ENCODE measurements at regions not wholly inside any gene's neighbourhood (a gene's known extent, or its start where the extent isn't known, plus 50 kb on each side); places are given as distances from the start of the nearest gene placed in this dataset.

DNA sequence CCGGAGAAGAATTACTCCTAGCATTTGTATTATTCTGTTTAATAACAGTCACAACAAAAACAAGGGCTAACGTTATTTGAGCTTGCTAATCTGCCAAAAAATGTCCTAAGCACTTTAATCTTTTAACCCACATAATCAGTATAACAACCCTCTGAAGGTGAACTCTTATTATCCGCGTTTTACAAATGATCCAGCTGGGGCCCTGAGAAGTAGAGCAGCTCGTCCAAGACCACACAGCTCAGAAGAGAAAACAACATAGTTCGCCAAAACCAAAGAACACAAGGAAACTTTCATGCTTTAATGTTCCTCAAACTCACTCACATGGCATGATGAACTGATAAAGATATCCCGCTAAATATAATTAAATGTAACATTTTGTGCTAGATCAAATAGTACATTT is 159.7 kb upstream of the ZNF236 start:
- Histone ChIP-seq H3K4me3 (replicated peaks in 1 of 3) (no peak overlapping the region), H3K27ac (no peak overlapping the region), H3K27me3 (no peaks in the 10 kb centered on the region), H3K36me3 (no peaks in the 10 kb centered on the region), H3K4me1 (no peaks in the 10 kb centered on the region), H3K9me3 (no peaks in the 10 kb centered on the region)
- DNase-seq: no peak
- intact Hi-C loops (cut with DNase I): no loop called here
- no peak for TF ChIP-seq POLR2A (IDR thresholded peaks at IDR 0.05)
- TF ChIP-seq, protein P1, sequence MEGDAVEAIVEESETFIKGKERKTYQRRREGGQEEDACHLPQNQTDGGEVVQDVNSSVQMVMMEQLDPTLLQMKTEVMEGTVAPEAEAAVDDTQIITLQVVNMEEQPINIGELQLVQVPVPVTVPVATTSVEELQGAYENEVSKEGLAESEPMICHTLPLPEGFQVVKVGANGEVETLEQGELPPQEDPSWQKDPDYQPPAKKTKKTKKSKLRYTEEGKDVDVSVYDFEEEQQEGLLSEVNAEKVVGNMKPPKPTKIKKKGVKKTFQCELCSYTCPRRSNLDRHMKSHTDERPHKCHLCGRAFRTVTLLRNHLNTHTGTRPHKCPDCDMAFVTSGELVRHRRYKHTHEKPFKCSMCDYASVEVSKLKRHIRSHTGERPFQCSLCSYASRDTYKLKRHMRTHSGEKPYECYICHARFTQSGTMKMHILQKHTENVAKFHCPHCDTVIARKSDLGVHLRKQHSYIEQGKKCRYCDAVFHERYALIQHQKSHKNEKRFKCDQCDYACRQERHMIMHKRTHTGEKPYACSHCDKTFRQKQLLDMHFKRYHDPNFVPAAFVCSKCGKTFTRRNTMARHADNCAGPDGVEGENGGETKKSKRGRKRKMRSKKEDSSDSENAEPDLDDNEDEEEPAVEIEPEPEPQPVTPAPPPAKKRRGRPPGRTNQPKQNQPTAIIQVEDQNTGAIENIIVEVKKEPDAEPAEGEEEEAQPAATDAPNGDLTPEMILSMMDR (IDR thresholded peaks at IDR 0.05): no peak
- WGBS, 2 donors: 59 to 64% methylated on average over 7 of the region's 7 CpGs

DNA sequence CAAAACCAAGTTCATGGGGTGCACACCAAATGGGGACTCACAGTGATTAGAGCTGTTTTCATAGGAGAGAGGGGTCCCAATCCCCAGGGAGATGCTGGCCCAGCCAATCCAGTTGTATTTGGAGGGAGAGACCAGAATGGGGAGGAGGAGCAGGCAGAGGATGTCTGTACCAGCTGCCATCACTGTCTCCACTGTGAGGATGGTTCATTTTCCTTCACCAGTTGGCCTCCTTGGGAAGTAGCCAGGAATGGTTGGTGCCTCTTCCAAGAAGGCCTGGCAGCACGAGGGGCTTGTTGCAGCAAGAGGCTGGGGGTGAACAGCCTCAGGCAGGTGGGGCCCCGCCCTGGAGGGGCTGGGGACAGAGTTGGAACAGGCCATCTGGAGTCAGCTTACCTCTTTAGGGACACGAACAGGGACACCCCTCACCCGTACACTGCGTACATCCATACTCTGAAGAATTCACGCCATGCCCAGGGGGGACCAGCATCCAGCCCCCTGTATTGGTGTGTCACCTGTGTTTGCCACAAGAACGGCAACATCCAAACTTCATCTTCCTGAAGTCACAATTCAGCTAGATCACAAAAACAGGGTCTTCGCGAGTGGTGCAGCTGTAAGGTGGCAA is 161.7 kb upstream of the ZNF236 start:
- intact Hi-C loops (cut with DNase I): no loop called here
- WGBS, 2 donors: 80 to 86% methylated on average over 7 to 8 of the region's 9 CpGs

DNA sequence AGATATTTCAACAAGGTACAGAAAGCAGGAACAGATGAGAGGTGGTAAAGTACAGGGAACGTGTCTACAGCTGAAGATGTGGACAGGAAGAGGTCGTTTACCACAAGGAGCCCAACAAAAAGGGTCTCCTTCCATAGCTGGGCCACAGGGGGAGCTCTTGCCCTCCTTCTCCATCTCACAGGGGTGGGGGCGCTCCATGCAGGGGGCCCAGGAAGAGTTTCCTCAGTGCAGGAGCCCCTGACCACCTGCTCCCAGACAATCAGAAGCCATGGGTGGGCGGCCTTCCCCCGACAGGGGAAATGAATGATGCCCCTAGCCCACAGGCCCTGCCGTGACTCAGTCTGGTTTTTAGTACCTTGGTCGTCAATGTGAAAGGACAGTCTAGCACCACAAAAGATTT is 163.6 kb upstream of the ZNF516 start:
- TF ChIP-seq, protein P1 (IDR thresholded peaks at IDR 0.05): peak in 1 of 6 experiments; percentile 17
- TF ChIP-seq POLR2A (IDR thresholded peaks at IDR 0.05): no peak
- Histone ChIP-seq H3K27me3 (no peaks in the 10 kb centered on the region), H3K9me3 (no peaks in the 10 kb centered on the region), H3K36me3 (no peaks in the 10 kb centered on the region), H3K27ac (no peak overlapping the region), H3K4me3 (replicated peaks in 1 of 3) (no peak overlapping the region), H3K4me1 (no peaks in the 10 kb centered on the region)
- DNase-seq: no peak
- WGBS, 2 donors: 49 to 62% methylated on average over 7 of the region's 7 CpGs
- intact Hi-C loops (cut with DNase I): no loop called here

More for the DNA sequence above, 161.7 kb upstream of the ZNF236 start:
- H3K4me1 ChIP-seq: no peaks in the 10 kb centered on the region
- DNase-seq: no peak
- no peak overlapping the region for H3K27ac ChIP-seq
- H3K36me3 ChIP-seq: no peaks in the 10 kb centered on the region
- no peak overlapping the region for H3K4me3 ChIP-seq (replicated peaks in 1 of 3)
- H3K27me3 ChIP-seq: no peaks in the 10 kb centered on the region
- no peak for TF ChIP-seq POLR2A (IDR thresholded peaks at IDR 0.05)
- TF ChIP-seq, protein P1 (IDR thresholded peaks at IDR 0.05): no peak
- no peaks in the 10 kb centered on the region for H3K9me3 ChIP-seq

DNA sequence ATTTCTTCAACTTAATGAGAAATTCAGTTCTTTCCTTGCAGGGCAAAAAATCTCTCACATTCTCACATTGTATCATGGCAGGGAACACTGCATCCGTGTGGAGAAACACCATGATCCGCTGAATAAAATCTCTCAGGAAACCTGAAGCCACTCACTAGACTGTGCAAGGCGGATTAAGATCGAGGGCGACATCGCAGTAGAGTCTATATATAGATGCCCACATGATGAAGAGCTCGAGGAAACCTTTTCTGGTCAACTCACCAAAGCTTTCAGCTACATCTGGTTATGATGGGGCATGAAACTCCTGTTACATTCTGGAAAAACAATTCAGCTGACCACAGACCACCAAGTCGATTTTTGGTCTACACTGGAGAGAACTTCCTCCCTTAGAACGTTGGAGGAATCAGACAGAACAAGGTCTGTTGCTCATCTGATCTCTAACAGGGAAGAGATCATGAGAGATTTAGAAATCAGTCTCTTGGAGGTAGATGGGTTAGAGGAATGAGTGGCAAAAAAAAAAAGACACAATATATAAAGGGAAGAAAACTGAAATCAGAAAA is 162.9 kb upstream of the ZNF516 start:
- Histone ChIP-seq H3K4me1 (no peaks in the 10 kb centered on the region), H3K4me3 (replicated peaks in 1 of 3) (no peak overlapping the region), H3K36me3 (no peaks in the 10 kb centered on the region), H3K27me3 (no peaks in the 10 kb centered on the region), H3K27ac (no peak overlapping the region), H3K9me3 (no peaks in the 10 kb centered on the region)
- no peak for DNase-seq
- TF ChIP-seq, protein P1 (IDR thresholded peaks at IDR 0.05): no peak
- no peak for TF ChIP-seq POLR2A (IDR thresholded peaks at IDR 0.05)
- WGBS, 2 donors: 77 to 78% methylated on average over 9 of the region's 9 CpGs
- intact Hi-C loops (cut with DNase I): no loop called here

DNA sequence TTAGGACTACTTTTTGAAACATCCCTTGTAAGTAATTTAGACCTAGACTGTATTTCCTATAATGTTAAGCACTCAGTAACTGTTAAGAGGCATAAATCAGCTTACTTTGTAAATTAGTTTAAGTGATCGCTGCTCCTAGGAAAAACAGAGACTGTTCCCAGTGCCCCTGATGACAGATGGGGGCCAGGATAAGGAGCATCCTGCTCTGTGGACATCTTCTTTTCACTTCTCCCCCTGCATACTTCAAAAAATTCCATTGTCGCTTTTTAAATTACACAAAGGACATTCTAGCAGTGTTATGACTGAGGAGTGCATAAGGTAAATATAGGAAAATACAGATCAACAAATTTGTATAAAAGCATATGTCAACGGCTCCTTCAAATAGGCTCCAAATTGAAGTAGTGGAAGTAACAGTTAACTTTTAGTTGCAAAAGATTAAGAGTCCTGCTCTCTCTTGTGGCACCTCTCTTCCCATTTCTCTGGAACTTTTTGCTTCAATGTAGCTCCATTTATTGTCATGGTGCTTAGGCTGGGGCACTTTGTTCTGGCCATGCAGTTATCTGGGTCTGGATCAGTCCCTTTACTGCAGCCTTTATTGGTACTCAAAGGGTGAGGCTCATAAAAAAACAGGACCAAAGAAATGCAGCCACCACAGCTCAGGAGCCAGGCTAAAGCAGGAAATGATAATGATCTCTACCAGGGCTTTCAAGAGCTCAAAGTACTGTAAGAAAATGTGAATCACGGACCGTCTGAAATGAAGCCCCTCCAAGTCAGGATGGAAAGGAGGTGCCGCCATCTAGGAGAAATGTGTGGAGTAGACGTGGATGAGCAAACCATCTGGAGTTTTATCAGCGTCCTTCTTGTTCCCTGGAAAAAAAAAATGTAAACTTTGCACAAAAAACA is 162.1 kb upstream of the ZNF516 start:
- no peaks in the 10 kb centered on the region for H3K9me3 ChIP-seq
- no peak overlapping the region for H3K27ac ChIP-seq

More for the DNA sequence above, 162.1 kb upstream of the ZNF516 start:
- Histone ChIP-seq H3K36me3 (no peaks in the 10 kb centered on the region), H3K4me1 (no peaks in the 10 kb centered on the region), H3K27me3 (no peaks in the 10 kb centered on the region), H3K4me3 (replicated peaks in 1 of 3) (no peak overlapping the region)
- TF ChIP-seq POLR2A (IDR thresholded peaks at IDR 0.05): no peak
- TF ChIP-seq, protein P1 (IDR thresholded peaks at IDR 0.05): no peak
- intact Hi-C loops (cut with DNase I): no loop called here
- 26 to 36% methylated on average over 8 of the region's 8 CpGs for WGBS, 2 donors
- no peak for DNase-seq

Data from thyroid gland (tissue), 4 donors.